ENCODE measurements at regions not wholly inside any gene's neighbourhood (a gene's known extent, or its start where the extent isn't known, plus 50 kb on each side); places are given as distances from the start of the nearest gene placed in this dataset.

GRCh38 chr9:95775191-95775590 is 100.3 kb upstream of the ERCC6L2 start:
- CTCF ChIA-PET = no interaction called here
- H3K27ac ChIP-seq = no peak overlapping the region
- POLR2A ChIA-PET (ENCODE audit: low non-redundant PET) = no interaction called here
- DNase-seq (ENCODE audit: low spot score) = no peak
- TF ChIP-seq CTCF (conservative IDR thresholded peaks at IDR 0.05; ENCODE audit: low read depth) = no peak

GRCh38 chr9:95773053-95773418 is 102.5 kb upstream of the ERCC6L2 start:
- H3K27ac ChIP-seq = 0 out of 2 replicates have a peak overlapping the region, but pooled peaks have one; percentile 8
- ChIA-PET CTCF (interaction anchor here (0.5 to 1.3 kb wide), 2 partner anchors 13 to 21 kb away, joined by 3 to 6 read pairs; no protein-coding TSS in a partner anchor), POLR2A (ENCODE audit: low non-redundant PET) (no interaction called here)
- TF ChIP-seq CTCF (conservative IDR thresholded peaks at IDR 0.05; ENCODE audit: low read depth) = no peak
- DNase-seq (ENCODE audit: low spot score) = no peak

GRCh38 chr9:95772320-95773052 is 103.0 kb upstream of the ERCC6L2 start:
- ChIA-PET CTCF (interaction anchor here (0.7 kb wide), 1 partner anchor 67 kb away, joined by 3 read pairs; no protein-coding TSS in a partner anchor), POLR2A (ENCODE audit: low non-redundant PET) (no interaction called here)
- DNase-seq (ENCODE audit: low spot score) = no peak
- H3K27ac ChIP-seq = peak overlapping the region; percentile 8; the same call in 1 of the 2 replicates
- no peak for TF ChIP-seq CTCF (conservative IDR thresholded peaks at IDR 0.05; ENCODE audit: low read depth)

- TF ChIP-seq CTCF (conservative IDR thresholded peaks at IDR 0.05; ENCODE audit: low read depth) = no peak
- POLR2A ChIA-PET (ENCODE audit: low non-redundant PET) = no interaction called here
- H3K27ac ChIP-seq = peak overlapping the region; percentile 8; the same call in 1 of the 2 replicates
- no peak for DNase-seq (ENCODE audit: low spot score)
- CTCF ChIA-PET = no interaction called here
Observed at GRCh38 chr9:95771556-95772246, 103.8 kb upstream of the ERCC6L2 start.

GRCh38 chr9:95770653-95771131 is 104.8 kb upstream of the ERCC6L2 start:
- POLR2A ChIA-PET (ENCODE audit: low non-redundant PET) = no interaction called here

More at GRCh38 chr9:95770653-95771131, 104.8 kb upstream of the ERCC6L2 start:
- no peak for TF ChIP-seq CTCF (conservative IDR thresholded peaks at IDR 0.05; ENCODE audit: low read depth)
- no peak for DNase-seq (ENCODE audit: low spot score)
- no peak overlapping the region for H3K27ac ChIP-seq
- CTCF ChIA-PET = interaction anchor here (1.1 kb wide), 1 partner anchor 502 kb away, joined by 4 read pairs; no protein-coding TSS in a partner anchor

All from RWPE1 (cell line).